ENCODE measurements at regions not wholly inside any gene's neighbourhood (a gene's known extent, or its start where the extent isn't known, plus 50 kb on each side); places are given as distances from the start of the nearest gene placed in this dataset.

DNA sequence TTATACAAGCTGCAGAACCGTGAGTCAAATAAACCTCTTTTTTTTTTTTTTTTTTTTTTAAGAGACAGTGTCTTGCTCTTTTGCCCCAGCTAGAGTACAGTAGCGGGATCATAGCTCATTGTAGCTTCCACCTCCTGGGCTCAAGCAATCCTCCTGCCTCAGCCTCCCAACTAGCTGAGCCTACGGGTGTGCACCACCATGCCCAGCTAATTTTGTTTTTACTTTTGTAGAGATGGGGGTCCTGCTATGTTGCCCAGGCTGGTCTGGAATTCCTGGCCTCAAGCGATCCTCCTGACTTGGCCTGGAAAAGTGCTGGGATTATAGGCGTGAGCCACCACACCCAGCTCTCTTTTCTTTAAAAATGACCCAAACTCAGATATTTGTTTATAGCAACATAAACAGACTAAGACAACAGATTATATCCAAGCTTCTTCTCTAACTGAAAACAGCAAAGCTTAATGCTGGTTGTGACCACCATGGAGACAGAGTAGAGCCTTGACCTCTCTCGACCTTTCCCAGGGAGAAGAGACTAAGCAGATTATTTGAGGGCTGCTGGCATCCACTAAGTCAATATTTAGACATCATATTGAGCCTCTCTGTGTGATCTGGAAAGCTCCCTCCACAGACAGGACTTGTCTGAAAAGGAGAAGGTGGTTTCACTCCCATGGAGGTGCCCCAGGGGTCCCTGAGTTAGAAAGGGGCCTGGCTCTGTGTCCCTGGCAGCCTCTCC is 150.0 kb downstream of the KCTD15 start:
- TF ChIP-seq, protein P1, sequence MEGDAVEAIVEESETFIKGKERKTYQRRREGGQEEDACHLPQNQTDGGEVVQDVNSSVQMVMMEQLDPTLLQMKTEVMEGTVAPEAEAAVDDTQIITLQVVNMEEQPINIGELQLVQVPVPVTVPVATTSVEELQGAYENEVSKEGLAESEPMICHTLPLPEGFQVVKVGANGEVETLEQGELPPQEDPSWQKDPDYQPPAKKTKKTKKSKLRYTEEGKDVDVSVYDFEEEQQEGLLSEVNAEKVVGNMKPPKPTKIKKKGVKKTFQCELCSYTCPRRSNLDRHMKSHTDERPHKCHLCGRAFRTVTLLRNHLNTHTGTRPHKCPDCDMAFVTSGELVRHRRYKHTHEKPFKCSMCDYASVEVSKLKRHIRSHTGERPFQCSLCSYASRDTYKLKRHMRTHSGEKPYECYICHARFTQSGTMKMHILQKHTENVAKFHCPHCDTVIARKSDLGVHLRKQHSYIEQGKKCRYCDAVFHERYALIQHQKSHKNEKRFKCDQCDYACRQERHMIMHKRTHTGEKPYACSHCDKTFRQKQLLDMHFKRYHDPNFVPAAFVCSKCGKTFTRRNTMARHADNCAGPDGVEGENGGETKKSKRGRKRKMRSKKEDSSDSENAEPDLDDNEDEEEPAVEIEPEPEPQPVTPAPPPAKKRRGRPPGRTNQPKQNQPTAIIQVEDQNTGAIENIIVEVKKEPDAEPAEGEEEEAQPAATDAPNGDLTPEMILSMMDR (IDR thresholded peaks at IDR 0.05; ENCODE audit: insufficient read depth, low read length, poor library complexity, severe bottlenecking), result no peak
- H3K27me3 ChIP-seq (ENCODE audit: control insufficient read depth, insufficient read depth, low read length), result no peaks in the 10 kb centered on the region
- H3K36me3 ChIP-seq (ENCODE audit: control insufficient read depth, insufficient read depth, low read length), result no peaks in the 10 kb centered on the region
- no peak for DNase-seq (ENCODE audit: low read depth)
- H3K4me3 ChIP-seq (ENCODE audit: low read depth, low read length), result no peak overlapping the region

DNA sequence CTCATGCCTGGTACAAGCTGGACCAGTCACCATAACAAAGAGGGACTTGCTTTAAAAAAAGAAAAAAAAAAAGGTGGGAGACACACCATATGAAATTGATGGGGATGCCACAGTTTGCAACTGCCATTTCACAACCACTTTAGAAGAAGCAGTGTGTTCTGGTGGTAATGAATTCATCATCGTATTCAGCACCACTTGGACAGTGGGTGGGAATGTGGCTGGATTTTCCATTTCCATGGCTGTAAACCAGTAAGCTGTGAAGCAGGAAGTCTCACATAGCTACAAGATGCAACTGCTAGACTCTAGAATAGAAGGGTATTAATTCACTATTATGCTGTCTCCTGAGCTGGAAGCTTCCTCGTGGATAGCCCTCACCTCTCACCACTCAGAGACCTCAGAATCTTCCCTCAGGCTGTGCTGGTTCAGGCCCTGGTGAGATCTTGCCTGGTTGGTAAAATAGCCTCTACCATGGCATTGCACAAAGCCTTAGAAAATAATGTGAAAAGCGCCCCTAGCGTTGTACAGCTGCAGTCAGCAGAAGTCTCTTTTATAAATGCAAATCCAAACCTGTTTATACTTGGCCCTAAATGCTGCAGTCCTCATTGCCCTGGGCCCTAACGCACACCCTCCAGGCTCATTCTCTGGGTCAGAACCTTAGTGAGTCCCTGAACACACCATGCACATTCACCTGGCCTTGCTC is 150.7 kb downstream of the KCTD15 start:
- Histone ChIP-seq H3K4me3 (ENCODE audit: low read depth, low read length) (no peak overlapping the region), H3K36me3 (ENCODE audit: control insufficient read depth, insufficient read depth, low read length) (no peaks in the 10 kb centered on the region), H3K27me3 (ENCODE audit: control insufficient read depth, insufficient read depth, low read length) (no peaks in the 10 kb centered on the region)
- no peak for DNase-seq (ENCODE audit: low read depth)
- TF ChIP-seq, protein P1 (IDR thresholded peaks at IDR 0.05; ENCODE audit: insufficient read depth, low read length, poor library complexity, severe bottlenecking), result no peak

DNA sequence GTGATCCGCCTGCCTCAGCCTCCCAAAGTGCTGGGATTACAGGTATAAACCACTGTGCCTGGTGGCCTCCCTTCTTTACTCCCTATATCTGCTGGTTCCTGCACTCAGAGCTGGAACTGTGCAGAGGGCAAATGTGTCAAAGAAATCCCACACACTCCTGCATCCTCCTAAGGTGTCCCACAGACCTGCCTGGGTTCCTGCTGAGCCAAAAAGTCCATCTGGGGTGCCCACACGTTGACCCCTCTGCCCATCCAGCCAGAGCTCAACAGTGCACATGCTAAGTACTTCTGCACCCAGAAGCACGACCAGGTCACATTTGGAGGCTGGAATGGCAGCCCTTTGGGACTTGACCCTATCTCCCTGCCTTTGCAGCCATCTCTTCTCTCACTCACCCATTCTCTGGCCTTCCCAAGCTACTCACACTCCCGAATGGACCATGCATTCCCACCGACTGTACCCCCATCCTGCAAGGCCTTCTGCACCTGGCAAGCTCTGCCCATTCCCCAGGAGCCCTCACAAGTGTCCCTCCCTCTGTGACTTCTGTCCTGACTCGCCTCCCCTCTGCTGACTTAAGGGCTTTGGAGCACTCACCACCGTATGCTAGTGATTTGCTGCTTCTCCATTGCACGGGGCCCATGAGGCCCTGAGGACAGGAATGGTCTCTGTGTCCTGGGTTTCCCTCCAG is 152.1 kb downstream of the KCTD15 start:
- TF ChIP-seq, protein P1 (IDR thresholded peaks at IDR 0.05; ENCODE audit: insufficient read depth, low read length, poor library complexity, severe bottlenecking), result no peak
- H3K36me3 ChIP-seq (ENCODE audit: control insufficient read depth, insufficient read depth, low read length), result no peaks in the 10 kb centered on the region
- no peaks in the 10 kb centered on the region for H3K27me3 ChIP-seq (ENCODE audit: control insufficient read depth, insufficient read depth, low read length)
- no peak overlapping the region for H3K4me3 ChIP-seq (ENCODE audit: low read depth, low read length)
- no peak for DNase-seq (ENCODE audit: low read depth)

DNA sequence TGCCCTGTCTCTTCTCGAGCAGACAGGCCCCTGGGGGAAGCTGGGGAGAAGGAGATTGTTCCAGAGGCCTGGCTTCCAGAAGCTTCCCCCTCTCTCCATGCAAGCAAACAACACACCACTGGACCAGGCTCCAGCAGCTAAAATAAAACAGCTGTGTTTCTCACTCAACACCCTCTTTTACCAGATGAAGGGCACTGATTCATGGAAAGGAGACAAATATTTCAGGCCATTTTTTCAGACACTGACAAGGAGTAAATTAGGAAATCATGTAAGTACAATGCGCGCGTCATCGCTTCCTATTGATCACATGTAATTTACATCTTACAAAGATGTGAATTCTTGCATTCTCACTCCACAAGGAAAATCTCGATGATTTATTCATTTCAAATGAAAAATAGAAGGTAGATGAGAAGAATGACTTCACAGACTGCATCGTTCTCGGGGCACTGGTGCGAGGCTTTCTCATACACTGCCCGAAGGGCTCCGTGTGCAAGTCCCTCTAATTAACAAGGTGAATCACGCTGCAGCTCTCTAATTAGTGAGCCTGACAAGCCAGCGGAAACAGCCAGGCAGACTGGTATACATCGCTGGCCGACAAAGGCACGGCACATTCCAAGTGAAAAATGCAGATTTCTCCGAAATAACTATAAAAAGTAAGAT is 153.6 kb downstream of the KCTD15 start:
- Histone ChIP-seq H3K4me3 (ENCODE audit: low read depth, low read length) (no peak overlapping the region), H3K27me3 (ENCODE audit: control insufficient read depth, insufficient read depth, low read length) (no peaks in the 10 kb centered on the region), H3K36me3 (ENCODE audit: control insufficient read depth, insufficient read depth, low read length) (no peaks in the 10 kb centered on the region)
- TF ChIP-seq, protein P1 (IDR thresholded peaks at IDR 0.05; ENCODE audit: insufficient read depth, low read length, poor library complexity, severe bottlenecking), result no peak
- DNase-seq (ENCODE audit: low read depth), result no peak

DNA sequence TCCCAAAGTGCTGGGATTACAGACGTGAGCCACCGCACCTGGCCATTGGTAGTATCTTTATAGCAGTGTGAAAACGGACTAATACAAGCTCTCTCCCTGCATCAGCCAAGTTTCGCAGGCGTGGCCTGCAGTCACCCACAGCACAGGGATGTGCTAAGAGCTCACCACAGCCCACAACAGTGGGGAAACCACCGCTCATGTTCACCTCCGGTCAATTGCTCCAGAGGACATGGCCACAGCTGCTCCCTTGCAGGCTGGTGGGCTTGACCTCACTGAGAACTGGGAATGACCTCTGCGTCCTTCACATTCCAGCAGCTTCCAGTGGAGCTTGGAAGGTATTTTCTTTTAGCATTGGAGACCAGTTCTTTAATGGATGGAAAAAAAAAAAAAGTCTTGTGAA is 156.4 kb downstream of the KCTD15 start:
- no peak for DNase-seq (ENCODE audit: low read depth)
- Histone ChIP-seq H3K27me3 (ENCODE audit: control insufficient read depth, insufficient read depth, low read length) (no peaks in the 10 kb centered on the region), H3K4me3 (ENCODE audit: low read depth, low read length) (no peak overlapping the region), H3K36me3 (ENCODE audit: control insufficient read depth, insufficient read depth, low read length) (no peaks in the 10 kb centered on the region)
- TF ChIP-seq, protein P1 (IDR thresholded peaks at IDR 0.05; ENCODE audit: insufficient read depth, low read length, poor library complexity, severe bottlenecking), result no peak
